Ishikawa (cell line): ENCODE measurements at regions not wholly inside any gene's neighbourhood (a gene's known extent, or its start where the extent isn't known, plus 50 kb on each side); places are given as distances from the start of the nearest gene placed in this dataset.

ENCODE experiments used
- CEBPB ChIP-seq: IDR thresholded peaks from 2 replicates; pipeline ENCODE4 v1.6.1; 2012
- CREB1 ChIP-seq: IDR thresholded peaks from 2 replicates; pipeline ENCODE4 v1.6.1; 2012; ENCODE audit warnings: low read depth
- EGR1 ChIP-seq: IDR thresholded peaks from 2 replicates; pipeline ENCODE4 v1.6.1; 2012
- EP300 ChIP-seq: IDR thresholded peaks from 2 replicates; pipeline ENCODE4 v1.6.1; 2012; ENCODE audit warnings: borderline replicate concordance
- FOXM1 ChIP-seq: IDR thresholded peaks from 2 replicates; pipeline ENCODE4 v1.6.1; 2012; ENCODE audit warnings: low read depth, borderline replicate concordance
- MAX ChIP-seq: IDR thresholded peaks from 2 replicates; pipeline ENCODE4 v1.6.1; 2012
- NFIC ChIP-seq: IDR thresholded peaks from 2 replicates; pipeline ENCODE4 v1.6.1; 2012
- RAD21 ChIP-seq: IDR thresholded peaks from 2 replicates; pipeline ENCODE4 v1.6.1; 2012; ENCODE audit warnings: low read depth
- REST ChIP-seq: IDR thresholded peaks from 2 replicates; pipeline ENCODE4 v1.6.1; 2012; ENCODE audit warnings: low read depth, mild to moderate bottlenecking
- TAF1 ChIP-seq: IDR thresholded peaks from 2 replicates; pipeline ENCODE4 v1.6.1; 2012; ENCODE audit warnings: low read depth, mild to moderate bottlenecking
- TCF12 ChIP-seq: IDR thresholded peaks from 2 replicates; pipeline ENCODE4 v1.6.1; 2012; ENCODE audit warnings: low read depth
- TEAD4 ChIP-seq: IDR thresholded peaks from 2 replicates; pipeline ENCODE4 v1.6.1; 2012
- YY1 ChIP-seq: IDR thresholded peaks from 2 replicates; pipeline ENCODE4 v1.6.1; 2012; ENCODE audit warnings: low read depth
- ZBTB7A ChIP-seq: IDR thresholded peaks from 2 replicates; pipeline ENCODE4 v1.6.1; 2012; ENCODE audit warnings: low read depth
- TF ChIP-seq, protein P1 (sequence below): IDR thresholded peaks from 2 replicates; pipeline ENCODE4 v1.6.1; 2012

GRCh38 chr2:67534745-67535144, 137.6 kb downstream of the ETAA1 start:
- TF ChIP-seq CEBPB: no peak

DNA sequence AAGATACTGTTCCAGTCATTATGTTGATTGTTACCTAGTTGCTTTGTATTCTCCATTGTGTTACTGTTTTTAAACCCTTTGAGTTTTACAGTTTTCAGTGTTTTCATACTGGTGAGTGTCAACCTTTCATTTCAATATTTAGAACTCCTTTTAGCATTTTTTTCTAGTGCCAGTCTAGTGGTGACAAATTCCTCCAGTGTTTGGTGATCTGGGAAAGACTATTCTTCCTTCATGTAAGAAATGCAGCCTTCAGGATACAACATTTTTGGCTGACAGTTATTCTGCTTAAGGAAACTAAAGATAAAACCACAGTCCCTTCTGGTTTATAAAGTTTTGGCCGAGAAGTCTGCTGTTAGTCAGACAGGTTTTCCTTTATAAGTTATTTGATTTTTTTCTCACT, 143.8 kb downstream of the ETAA1 start:
- TF ChIP-seq MAX (no peak), TEAD4 (no peak), ZBTB7A (no peak), NFIC (no peak), CREB1 (no peak), EP300 (no peak), FOXM1 (no peak), CEBPB (no peak), REST (no peak), RAD21 (no peak), YY1 (no peak), TAF1 (no peak), TCF12 (no peak), EGR1 (no peak)
- TF ChIP-seq, protein P1, sequence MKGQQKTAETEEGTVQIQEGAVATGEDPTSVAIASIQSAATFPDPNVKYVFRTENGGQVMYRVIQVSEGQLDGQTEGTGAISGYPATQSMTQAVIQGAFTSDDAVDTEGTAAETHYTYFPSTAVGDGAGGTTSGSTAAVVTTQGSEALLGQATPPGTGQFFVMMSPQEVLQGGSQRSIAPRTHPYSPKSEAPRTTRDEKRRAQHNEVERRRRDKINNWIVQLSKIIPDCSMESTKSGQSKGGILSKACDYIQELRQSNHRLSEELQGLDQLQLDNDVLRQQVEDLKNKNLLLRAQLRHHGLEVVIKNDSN: no peak

DNA sequence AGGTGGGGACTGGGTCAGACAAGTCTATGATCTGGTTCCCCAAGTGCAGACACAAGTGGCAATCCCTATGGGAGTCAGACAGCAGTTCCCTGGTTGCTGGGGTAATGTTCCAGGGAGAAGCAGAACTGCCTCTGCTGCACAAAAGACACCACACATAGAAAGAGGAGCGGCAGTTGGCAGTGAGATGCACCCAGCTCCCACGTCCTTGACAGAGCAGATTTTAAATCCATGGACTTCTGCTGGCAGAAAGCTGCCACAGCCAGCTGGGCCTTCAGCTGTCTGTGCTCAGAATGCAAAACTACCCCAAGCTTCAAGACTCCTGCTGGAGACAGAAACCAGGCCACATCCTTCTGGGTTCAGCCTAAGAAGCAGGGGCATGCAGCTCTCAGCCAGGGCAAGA, 147.2 kb downstream of the ETAA1 start:
- TF ChIP-seq NFIC: no peak
- TF ChIP-seq CREB1: no peak
- no peak for TF ChIP-seq RAD21
- TF ChIP-seq TAF1: no peak
- TF ChIP-seq EP300: no peak
- TF ChIP-seq MAX: no peak
- TF ChIP-seq YY1: no peak
- TF ChIP-seq EGR1: no peak
- no peak for TF ChIP-seq REST
- no peak for TF ChIP-seq TEAD4
- TF ChIP-seq CEBPB: no peak
- TF ChIP-seq FOXM1: no peak
- TF ChIP-seq TCF12: no peak
- TF ChIP-seq, protein P1: no peak
- no peak for TF ChIP-seq ZBTB7A

DNA sequence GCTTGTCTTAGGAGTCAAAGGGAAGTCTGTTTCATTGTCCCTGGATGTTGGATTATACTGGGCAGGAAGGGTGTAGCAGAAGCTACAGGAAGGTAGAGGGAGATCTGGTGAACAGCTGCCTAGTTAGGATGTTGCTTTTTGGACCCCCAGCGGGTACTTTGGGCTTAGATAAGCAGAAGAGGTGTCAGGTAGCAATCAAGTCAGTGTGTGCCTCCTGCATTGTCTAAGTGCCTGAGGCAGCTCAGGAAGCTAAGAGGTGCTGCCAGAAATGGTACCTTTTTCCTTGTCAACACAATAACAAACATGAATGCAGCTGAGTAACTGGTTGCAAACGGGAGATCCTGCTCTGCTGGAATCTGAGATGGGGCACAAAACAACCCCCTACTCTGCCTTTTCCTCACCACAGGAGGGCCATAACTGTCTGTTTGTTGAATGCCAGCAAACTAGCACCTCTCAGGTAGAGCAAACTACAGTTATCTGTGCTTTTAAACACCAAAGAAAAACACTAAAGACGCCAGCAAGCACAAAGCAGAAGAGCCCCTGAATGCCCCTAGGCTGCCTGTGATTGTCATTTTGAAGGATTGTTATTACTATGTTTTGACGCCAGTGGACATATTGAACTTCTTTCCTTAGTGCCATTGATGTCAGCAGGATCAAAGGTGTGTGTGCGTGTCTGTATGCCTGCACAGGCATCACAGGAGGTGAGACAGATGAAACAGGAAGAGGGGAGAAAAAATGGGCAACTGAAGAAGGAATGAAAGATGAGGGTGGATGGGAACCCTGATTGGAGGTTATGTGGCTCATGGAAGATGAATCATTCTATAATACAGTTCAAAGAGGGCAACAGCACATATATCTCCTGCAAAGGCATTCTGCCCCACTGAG, 151.4 kb downstream of the ETAA1 start:
- TF ChIP-seq, protein P1: no peak
- TF ChIP-seq MAX: no peak
- TF ChIP-seq TCF12: no peak
- no peak for TF ChIP-seq YY1
- no peak for TF ChIP-seq CREB1
- no peak for TF ChIP-seq EGR1
- TF ChIP-seq ZBTB7A: no peak
- no peak for TF ChIP-seq REST
- TF ChIP-seq EP300: no peak
- no peak for TF ChIP-seq CEBPB
- TF ChIP-seq TEAD4: no peak
- TF ChIP-seq TAF1: no peak
- no peak for TF ChIP-seq FOXM1
- no peak for TF ChIP-seq RAD21
- no peak for TF ChIP-seq NFIC
